ENCODE measurements at regions not wholly inside any gene's neighbourhood (a gene's known extent, or its start where the extent isn't known, plus 50 kb on each side); places are given as distances from the start of the nearest gene placed in this dataset.

GRCh38 chr12:67797753-67798152 is 149.2 kb downstream of the DYRK2 start (continued):
- no peak for TF ChIP-seq ASH2L (IDR thresholded peaks at IDR 0.05; ENCODE audit: low read length)
- no peak for TF ChIP-seq BACH1 (IDR thresholded peaks at IDR 0.05; ENCODE audit: low read length)
- TF ChIP-seq SP4 (IDR thresholded peaks at IDR 0.05; ENCODE audit: low read length) = no peak

All from H1 (cell line).